Stimulated activated CD4-positive, alpha-beta T cell treated with anti-CD3 and anti-CD28 coated beads, TNF-alpha, amount 100 ng/mL, for 48 hours (primary cell): ENCODE measurements at regions not wholly inside any gene's neighbourhood (a gene's known extent, or its start where the extent isn't known, plus 50 kb on each side); places are given as distances from the start of the nearest gene placed in this dataset.
"Not testable (repeated sequence)": the region's sequence is repeated elsewhere in the genome, so short reads cannot be mapped to it uniquely, and the experiment has no call there.

Experiments used
- DNase-seq, 3 donors: peaks; one replicate each; pipeline ENCODE4 v3.0.0-alpha.2; 2020; ENCODE audit warnings: low read depth in 3 of 3

- no peak for DNase-seq
Observed at GRCh38 chr2:176851889-176852483, 360.6 kb upstream of the HNRNPA3 start.

- no peak for DNase-seq
Observed at GRCh38 chr2:176852667-176853066, 359.9 kb upstream of the HNRNPA3 start.

- DNase-seq = no peak
Observed at GRCh38 chr2:176854062-176854461, 358.5 kb upstream of the HNRNPA3 start.

DNA sequence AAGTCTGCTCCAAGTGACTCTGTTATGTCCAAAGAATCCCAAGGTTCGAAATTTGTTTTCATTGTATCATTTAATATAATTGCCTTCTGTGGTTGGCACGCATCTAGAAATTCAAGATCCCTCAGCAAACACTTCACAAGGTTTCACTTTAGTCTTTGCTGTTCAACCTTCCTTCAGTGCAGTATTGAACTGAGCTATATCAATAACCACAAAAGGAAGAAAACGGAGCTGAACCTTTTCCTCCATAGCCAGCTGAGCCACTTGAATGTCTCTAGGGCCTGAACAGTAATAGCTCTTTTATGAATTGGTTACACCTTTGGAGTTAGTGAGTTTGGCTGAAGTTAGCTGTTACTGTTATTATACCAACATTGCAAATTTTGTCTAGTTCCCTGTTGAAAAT is 357.7 kb upstream of the HNRNPA3 start:
- no peak for DNase-seq

DNA sequence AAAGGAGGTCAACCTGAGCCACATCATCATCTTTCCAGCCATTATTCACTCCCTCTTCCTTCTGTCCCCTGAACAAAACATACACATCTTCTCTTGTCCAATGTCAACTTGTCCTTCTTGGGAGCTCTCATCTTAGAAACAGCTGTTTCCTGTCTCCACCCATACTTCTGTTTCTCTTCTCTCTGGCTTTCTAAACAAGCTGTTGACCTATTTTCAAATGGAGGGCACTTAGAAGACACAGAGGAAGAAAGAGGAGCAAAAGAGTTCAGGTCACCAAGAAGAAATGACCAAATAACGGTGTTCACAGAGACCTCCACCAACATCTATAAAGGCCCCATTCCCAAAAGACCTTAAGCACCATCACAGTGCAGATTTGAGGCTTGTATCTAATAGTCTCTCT is 355.9 kb upstream of the HNRNPA3 start:
- no peak for DNase-seq

DNA sequence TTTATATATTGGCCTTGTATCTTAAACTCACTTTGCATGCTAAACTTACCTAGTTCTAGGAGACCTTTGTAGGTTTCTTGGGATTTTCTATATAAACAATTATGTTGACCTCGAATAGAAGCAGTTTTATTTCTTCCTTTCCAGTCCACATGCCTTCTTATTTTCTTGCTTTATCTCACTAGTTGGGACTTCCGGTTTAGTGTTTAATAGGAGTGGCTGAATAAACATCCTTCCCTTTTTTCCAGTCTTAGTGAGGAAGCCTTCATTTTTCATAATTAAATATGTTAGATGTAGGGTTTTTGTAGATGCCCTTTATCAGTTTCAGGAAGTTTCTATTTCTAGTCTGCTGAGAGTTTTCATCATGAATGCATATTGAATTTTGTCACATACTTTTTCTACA is 347.3 kb upstream of the HNRNPA3 start:
- no peak for DNase-seq

DNA sequence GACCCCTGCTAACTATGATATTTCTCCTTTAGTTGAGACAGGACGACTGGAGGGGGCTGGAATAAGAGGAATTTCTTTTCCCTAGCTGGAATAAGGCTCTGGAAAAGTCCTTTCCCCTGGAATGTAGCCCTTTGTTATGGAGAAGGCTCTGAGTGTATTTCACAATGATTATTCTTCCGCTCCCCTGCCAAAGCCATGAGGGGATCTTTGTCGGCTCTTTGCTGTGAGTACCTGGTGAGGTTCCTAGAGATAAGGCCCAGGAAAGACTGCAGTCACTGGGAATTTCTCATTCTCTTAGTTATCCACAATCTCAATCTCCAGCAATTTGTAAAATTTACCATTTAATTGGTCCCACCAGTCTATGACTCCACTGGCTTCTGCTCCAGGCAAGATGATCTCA is 340.2 kb upstream of the HNRNPA3 start:
- DNase-seq = no peak

GRCh38 chr2:176873403-176873802 is 339.2 kb upstream of the HNRNPA3 start:
- DNase-seq = no peak

GRCh38 chr2:176876493-176877103 is 336.0 kb upstream of the HNRNPA3 start:
- no peak for DNase-seq

DNA sequence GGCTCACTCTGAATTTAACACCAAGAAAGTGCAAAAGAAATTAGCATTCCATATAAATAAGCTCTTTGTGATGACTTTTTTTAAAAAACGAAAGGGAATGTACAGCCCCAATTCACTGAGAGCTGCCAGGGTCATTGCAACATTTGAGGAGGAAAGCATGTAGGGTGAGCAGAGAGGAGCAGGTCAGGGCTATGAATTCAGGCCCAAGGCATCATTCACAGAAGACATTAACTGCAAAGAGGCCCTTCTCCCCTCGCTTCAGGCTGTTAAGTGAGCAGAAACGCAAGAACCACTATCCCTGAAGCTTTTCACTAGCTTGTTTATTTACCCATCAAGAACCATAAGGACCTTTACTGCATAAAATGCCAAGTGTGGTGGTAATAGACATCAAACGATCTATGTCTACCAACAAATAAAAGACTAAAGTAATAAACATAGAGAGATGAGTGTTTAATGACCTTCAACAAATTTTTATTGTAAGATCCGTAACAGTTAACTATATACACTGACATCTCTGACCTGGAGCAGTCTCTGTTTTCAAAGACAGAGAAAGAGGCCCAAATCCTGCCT is 333.1 kb upstream of the HNRNPA3 start:
- DNase-seq = no peak

GRCh38 chr2:176882045-176882444 is 330.5 kb upstream of the HNRNPA3 start:
- DNase-seq = not testable (repeated sequence)

GRCh38 chr2:176885001-176885643 is 327.5 kb upstream of the HNRNPA3 start:
- no peak for DNase-seq

GRCh38 chr2:176885661-176886060 is 326.9 kb upstream of the HNRNPA3 start:
- no peak for DNase-seq

DNA sequence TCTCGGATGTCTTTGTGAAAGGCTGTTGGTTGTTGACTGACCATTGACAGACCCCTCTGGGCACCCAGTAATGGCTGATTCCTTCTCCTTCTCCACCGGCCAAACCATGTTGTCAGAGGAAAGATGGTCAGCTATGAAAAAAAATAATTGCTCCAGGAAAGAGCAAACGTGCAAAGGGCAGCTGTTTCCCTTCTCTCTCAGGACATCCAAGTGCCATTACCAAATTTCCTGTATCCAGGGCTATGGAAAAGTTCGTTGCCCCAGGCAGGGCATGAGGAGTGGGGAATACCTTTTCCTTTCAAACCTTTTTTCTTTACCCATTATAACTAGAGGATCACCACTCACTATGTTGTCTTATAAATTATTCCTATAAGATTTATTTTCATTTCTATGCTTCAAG is 321.5 kb upstream of the HNRNPA3 start:
- DNase-seq = no peak

DNA sequence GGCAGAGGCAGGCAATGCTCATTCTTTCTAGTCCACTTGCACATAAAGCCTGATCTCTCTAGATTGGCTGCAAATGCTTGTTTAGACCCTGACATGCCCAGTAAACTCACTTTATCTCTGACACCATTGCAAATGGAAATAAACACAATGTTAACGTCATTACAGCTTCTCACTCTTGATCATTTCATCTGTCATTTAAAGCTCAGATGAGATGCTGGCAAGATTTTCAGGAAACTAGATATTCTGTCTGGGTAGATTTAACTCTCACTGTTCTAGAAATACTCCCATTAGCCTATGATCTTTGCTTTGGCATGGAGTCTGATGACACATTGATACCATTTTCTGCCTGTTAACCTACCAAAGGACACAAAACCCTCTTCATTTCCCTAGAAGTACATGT is 320.7 kb upstream of the HNRNPA3 start:
- DNase-seq = no peak

DNA sequence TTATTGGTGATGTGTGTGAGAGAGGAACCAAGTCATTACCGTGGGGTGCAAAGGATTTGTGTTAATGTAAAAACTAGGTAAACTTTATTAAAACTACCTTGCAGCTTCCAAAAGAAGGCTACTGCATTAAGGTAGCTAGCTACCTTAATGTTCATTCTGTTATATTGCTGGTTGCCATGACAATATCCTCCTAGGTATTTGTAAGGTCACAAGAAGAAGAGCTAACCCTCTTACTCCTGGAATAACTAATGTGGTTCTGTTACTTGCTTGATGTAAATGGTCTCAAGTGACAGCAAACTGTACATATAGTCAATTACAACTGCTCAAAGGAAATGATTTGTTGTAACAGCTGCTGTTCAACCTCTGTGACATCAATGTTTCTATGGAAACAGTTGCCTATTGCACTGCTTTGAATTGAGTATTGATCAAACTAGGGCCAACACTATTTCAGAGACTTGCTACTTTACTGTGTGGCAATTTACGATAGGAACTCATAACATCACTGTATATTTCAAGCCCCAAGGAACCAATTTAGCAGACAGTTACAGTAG is 319.8 kb upstream of the HNRNPA3 start:
- no peak for DNase-seq

DNA sequence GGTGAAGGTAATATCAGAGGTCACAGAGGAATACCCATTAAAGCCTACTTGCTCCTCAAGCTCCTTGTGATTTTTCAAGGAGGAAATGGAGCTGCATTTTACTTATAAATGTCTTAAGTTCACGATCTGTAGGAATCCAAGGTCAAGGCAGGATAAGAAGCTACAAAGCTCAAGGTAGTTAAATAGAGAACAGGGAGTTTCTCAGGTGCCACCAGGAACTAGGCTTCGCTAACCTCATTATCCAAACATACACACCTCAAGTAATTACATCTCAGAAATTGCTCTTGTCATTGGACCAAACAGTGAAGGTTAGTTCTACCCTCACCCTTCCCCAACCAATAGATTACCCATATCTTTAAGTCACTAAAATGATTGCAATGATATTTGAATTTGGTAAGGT is 317.4 kb upstream of the HNRNPA3 start:
- no peak for DNase-seq

- DNase-seq = no peak
Observed at GRCh38 chr2:176902454-176902853, 310.1 kb upstream of the HNRNPA3 start.

DNA sequence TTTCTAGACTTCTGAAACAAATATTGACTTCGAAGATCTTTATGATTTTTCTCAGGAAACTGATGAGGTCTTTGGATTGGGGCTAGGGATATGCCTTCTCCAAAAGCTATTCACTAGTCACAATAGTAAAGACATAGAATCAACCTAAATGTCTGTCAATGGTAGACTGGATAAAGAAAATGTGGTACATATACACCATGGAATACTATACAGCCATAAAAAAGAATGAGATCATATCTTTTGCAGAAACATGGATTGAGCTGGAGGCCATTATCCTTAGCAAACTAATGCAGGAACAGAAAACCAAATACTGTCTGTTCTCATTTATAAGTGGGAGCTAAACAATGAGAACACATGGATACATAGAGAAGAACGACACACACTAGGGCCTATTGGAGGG is 308.5 kb upstream of the HNRNPA3 start:
- DNase-seq = not testable (repeated sequence)

GRCh38 chr2:176907341-176907740 is 305.3 kb upstream of the HNRNPA3 start:
- no peak for DNase-seq

DNA sequence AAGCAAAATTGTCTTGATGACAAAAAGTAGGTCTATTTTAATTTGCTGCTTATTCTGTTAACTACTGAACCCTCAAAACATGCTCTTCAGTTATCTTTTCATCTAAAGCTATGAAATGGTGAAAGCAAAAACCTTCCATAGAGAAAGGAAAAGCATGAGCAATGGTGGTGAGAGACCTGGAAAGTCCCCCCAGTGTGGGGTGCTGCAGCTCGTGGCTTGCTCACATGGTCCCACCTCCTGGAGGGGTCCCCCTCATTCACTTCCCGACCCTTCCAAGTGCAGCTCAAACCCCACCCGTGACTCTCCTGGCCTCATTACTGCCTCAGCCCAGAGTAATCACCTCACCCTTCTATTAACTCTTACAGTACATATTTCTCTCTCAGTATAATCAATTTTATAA is 301.8 kb upstream of the HNRNPA3 start:
- no peak for DNase-seq

DNA sequence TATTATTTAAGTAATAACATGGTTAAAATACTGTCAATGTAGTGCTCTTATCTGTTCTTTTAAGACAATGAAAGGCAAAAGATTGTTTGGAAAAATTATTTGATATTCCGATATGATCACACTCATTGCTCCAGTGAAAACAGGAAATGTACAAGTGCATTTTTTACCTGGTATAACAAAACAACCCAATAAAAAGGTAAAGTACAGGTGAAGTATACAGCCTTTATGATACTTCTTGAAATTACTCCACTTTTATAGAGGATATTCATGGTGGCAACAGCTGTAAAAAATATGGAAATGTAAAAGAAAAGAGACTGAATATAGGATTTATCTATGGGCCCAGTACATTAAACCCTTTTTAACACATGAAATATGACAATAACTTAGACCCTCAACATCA is 298.6 kb upstream of the HNRNPA3 start:
- DNase-seq = no peak

DNA sequence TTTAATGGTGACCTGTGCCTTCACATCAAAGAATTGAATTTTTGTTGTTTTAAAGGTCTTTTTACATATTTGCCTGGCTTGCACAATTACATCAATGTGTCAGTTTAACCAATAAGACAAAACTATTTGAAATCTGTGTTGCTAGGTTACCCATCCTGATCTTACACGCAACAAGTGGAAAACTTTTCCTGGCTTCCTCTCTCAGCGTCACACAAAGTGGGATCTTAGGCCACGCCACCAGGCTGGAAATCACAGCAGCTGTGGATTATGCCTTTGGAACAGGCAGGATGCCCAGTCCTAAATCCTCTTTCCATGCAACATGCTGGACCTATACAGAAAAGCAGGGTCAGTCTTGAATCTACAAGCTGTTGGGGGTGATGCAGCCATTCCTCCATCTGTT is 298.2 kb upstream of the HNRNPA3 start:
- DNase-seq = no peak
